GM12864 (cell line): ENCODE measurements at regions not wholly inside any gene's neighbourhood (a gene's known extent, or its start where the extent isn't known, plus 50 kb on each side); places are given as distances from the start of the nearest gene placed in this dataset.

Experiments
- DNase-seq: peaks from one replicate; pipeline ENCODE4 v3.0.0-alpha.2; 2011; ENCODE audit warnings: low read depth
- H3K4me3 ChIP-seq: 2 replicates; pipeline ENCODE4 v1.5.1; 2011; ENCODE audit warnings: mild to moderate bottlenecking, low read depth, low read length, control low read depth
- TF ChIP-seq, protein P1 (sequence below): IDR thresholded peaks from 2 replicates; pipeline ENCODE4 v1.5.1; 2011; ENCODE audit warnings: low read depth, mild to moderate bottlenecking, moderate library complexity, low read length, control low read depth, inconsistent platforms; ENCODE audit errors: missing control alignments

GRCh38 chr4:130712038-130712437 is 1616.1 kb downstream of the C4orf33 start:
- DNase-seq, result no peak
- TF ChIP-seq, protein P1, sequence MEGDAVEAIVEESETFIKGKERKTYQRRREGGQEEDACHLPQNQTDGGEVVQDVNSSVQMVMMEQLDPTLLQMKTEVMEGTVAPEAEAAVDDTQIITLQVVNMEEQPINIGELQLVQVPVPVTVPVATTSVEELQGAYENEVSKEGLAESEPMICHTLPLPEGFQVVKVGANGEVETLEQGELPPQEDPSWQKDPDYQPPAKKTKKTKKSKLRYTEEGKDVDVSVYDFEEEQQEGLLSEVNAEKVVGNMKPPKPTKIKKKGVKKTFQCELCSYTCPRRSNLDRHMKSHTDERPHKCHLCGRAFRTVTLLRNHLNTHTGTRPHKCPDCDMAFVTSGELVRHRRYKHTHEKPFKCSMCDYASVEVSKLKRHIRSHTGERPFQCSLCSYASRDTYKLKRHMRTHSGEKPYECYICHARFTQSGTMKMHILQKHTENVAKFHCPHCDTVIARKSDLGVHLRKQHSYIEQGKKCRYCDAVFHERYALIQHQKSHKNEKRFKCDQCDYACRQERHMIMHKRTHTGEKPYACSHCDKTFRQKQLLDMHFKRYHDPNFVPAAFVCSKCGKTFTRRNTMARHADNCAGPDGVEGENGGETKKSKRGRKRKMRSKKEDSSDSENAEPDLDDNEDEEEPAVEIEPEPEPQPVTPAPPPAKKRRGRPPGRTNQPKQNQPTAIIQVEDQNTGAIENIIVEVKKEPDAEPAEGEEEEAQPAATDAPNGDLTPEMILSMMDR, result no peak
- H3K4me3 ChIP-seq, result no peak overlapping the region

DNA sequence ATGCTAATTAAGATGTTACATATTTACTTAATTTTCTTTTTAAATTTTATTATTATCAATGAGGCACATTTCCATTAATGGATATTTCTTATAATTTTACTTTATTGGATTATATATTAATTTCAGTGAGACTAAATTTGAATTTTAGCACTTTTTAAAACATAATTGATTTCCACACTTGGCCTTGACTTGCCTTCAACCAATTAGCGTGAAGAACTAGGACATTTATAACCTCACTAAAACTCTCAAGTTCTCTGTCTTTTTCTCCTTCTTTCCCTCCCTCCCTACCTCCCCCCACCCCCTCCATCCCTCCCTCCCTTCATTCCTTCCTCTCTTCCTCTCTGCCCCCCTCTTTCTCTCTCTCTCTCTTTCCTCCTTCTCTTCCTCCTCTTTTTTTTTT is 1618.1 kb downstream of the C4orf33 start:
- TF ChIP-seq, protein P1, result no peak
- DNase-seq, result no peak
- no peak overlapping the region for H3K4me3 ChIP-seq

DNA sequence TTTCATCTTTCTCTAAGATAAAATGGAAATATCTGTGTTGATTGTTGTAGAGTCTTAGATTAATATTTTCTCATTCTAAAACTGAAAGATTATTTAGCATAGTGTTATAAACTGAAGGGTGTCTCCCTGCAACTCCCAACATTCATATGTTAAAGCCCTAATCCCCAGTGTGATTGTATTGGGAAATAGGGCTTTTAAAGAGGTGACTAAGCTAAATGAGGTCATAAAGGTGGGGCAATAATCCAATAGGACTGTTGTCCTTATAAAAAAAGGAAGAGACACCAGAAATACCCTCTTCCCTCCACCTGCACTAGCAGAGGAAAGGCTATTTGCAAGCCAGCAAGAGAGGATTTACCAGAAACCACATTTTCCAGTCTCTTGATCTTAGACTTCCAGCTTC is 1626.4 kb downstream of the C4orf33 start:
- TF ChIP-seq, protein P1, result no peak
- H3K4me3 ChIP-seq, result no peak overlapping the region
- no peak for DNase-seq

GRCh38 chr4:130736436-130737185 is 1640.7 kb downstream of the C4orf33 start:
- no peak for DNase-seq
- TF ChIP-seq, protein P1, result no peak
- no peak overlapping the region for H3K4me3 ChIP-seq

- no peak for DNase-seq
- H3K4me3 ChIP-seq, result no peak overlapping the region
- TF ChIP-seq, protein P1, result no peak
Measured at GRCh38 chr4:130738233-130738632, 1642.3 kb downstream of the C4orf33 start.

- DNase-seq, result no peak
- TF ChIP-seq, protein P1, result no peak
Measured at GRCh38 chr4:130747842-130748241, 1651.9 kb downstream of the C4orf33 start.

DNA sequence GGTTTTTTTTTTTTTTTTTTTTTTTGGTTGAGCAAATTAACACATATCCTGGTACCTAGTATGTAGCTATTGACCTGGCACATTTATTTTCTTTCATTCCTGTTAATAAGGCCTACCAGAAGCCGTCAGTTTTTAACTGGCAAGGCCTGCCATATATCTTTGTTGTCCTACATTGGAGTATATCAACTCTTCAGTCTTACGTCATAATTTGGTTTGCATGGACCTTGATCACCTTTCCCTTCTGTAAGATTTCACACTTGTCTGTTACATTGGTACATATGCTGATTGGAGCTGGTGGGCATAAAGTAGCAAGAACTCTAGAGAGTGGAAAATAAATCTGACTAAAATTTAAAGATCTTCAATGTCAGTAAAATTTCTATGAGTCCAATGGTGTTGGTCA is 1658.0 kb downstream of the C4orf33 start:
- TF ChIP-seq, protein P1, result no peak
- no peak for DNase-seq

More at GRCh38 chr4:130747842-130748241, 1651.9 kb downstream of the C4orf33 start:
- H3K4me3 ChIP-seq, result no peak overlapping the region

More for the DNA sequence above, 1658.0 kb downstream of the C4orf33 start:
- H3K4me3 ChIP-seq, result no peak overlapping the region
